Epithelial cell of esophagus (primary cell): ENCODE measurements at regions not wholly inside any gene's neighbourhood (a gene's known extent, or its start where the extent isn't known, plus 50 kb on each side); places are given as distances from the start of the nearest gene placed in this dataset.
A peak's percentile ranks its signal among the peaks of the same experiment; 100 is the strongest.
"Not testable (repeated sequence)": the region's sequence is repeated elsewhere in the genome, so short reads cannot be mapped to it uniquely, and the experiment has no call there.

Experiments used
- DNase-seq: peaks from one replicate; pipeline ENCODE4 v3.0.0; 2010; ENCODE audit warnings: low read depth
- H3K4me3 ChIP-seq: 2 replicates; pipeline ENCODE4 v1.5.1; 2011; ENCODE audit warnings: mild to moderate bottlenecking, low read length, control low read depth
- TF ChIP-seq, protein P1 (sequence below): IDR thresholded peaks from 2 replicates; pipeline ENCODE4 v1.5.1; 2011; ENCODE audit warnings: low read depth, mild to moderate bottlenecking, low read length, control low read depth, inconsistent platforms; ENCODE audit not compliant: insufficient read depth; ENCODE audit errors: missing control alignments

GRCh38 chr1:88566615-88567387, 117.3 kb upstream of the PKN2 start:
- H3K4me3 ChIP-seq, result no peak overlapping the region
- TF ChIP-seq, protein P1, sequence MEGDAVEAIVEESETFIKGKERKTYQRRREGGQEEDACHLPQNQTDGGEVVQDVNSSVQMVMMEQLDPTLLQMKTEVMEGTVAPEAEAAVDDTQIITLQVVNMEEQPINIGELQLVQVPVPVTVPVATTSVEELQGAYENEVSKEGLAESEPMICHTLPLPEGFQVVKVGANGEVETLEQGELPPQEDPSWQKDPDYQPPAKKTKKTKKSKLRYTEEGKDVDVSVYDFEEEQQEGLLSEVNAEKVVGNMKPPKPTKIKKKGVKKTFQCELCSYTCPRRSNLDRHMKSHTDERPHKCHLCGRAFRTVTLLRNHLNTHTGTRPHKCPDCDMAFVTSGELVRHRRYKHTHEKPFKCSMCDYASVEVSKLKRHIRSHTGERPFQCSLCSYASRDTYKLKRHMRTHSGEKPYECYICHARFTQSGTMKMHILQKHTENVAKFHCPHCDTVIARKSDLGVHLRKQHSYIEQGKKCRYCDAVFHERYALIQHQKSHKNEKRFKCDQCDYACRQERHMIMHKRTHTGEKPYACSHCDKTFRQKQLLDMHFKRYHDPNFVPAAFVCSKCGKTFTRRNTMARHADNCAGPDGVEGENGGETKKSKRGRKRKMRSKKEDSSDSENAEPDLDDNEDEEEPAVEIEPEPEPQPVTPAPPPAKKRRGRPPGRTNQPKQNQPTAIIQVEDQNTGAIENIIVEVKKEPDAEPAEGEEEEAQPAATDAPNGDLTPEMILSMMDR, result no peak
- DNase-seq, result no peak

- no peak for DNase-seq
- TF ChIP-seq, protein P1, result no peak
- H3K4me3 ChIP-seq, result no peak overlapping the region
Measured at GRCh38 chr1:88571506-88571905, 112.6 kb upstream of the PKN2 start.

DNA sequence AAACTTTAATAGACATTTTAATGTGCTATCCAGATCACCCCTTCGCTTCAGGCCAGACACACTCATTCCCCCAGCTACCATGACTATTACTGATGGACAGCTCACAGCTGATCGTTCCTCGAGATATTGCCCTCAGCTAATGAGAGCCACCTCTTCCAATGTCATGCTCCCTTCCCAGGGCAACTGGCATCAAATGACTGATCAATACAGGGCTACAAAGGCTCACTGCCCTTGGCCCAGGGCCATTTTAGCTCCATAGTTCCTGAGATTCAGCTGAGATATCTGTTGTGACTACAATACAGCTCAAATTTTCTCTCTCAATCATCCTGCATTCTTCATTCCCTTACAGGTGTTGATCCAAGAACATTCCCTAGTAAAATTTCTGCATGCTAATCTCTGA, 104.5 kb upstream of the PKN2 start:
- H3K4me3 ChIP-seq, result no peak overlapping the region
- DNase-seq, result no peak
- TF ChIP-seq, protein P1, result no peak

- no peak for DNase-seq
- TF ChIP-seq, protein P1, result no peak
- H3K4me3 ChIP-seq, result no peak overlapping the region
Measured at GRCh38 chr1:88581703-88582102, 102.4 kb upstream of the PKN2 start.

- no peak overlapping the region for H3K4me3 ChIP-seq
- TF ChIP-seq, protein P1, result no peak
- no peak for DNase-seq
Measured at GRCh38 chr1:88593358-88593757, 90.7 kb upstream of the PKN2 start.

DNA sequence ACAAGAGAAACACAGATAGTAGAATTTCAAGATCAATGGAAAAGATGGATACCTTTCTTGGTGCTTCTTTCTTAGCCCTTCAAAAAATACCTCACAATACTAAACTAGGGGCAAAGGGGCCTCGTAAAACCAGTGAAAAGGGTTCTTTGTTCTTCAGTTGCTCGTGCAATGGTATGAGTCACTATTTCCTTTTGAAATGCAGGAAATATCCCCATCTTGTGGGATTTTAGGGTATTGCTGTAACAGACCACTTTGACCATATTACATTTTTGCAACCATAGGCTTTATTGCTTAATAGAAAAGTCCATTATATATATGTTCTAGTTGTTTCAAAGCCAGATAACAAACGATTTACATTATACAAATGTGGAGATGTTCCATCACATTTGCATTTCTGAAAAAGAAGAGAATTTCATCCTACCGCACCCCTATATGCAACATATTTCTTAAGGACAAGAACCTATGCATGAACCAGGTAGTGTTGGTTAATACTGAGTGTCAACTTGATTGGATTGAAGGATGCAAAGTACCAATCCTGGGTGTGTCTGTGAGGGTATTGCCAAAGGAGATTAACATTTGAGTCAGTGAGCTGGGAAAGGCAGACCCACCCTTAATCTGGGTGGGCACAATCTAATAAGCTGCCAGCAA, 88.6 kb upstream of the PKN2 start:
- peak; percentile 39 for DNase-seq
- TF ChIP-seq, protein P1, result peak; percentile 19

GRCh38 chr1:88597973-88598372, 86.1 kb upstream of the PKN2 start:
- H3K4me3 ChIP-seq, DNase-seq: not testable (repeated sequence)

More for the DNA sequence above, 88.6 kb upstream of the PKN2 start:
- H3K4me3 ChIP-seq, result no peak overlapping the region
